HCT116 (cell line): ENCODE measurements at regions not wholly inside any gene's neighbourhood (a gene's known extent, or its start where the extent isn't known, plus 50 kb on each side); places are given as distances from the start of the nearest gene placed in this dataset.

Experiments
- ATAC-seq: fragments of 200-7000 bp; cut with Tn5 transposase; 2 replicates; pipeline ENCODE4 v1.9.1; 2020; ENCODE audit warnings: mild to moderate bottlenecking, moderate library complexity
- BruUV-seq: library from RNA; stranded (reverse); fragments of 400-500 nt; replicated peaks from 2 replicates; lab custom pipeline; 2021; lab: Mats Ljungman, UMichigan
- CTCF ChIA-PET: fragments of 300-600 bp; sonication (Branson Sonifier 250); formaldehyde crosslinking; loops from one replicate; lab custom pipeline; 2021; ENCODE audit warnings: antibody characterized with exemption; lab: Charles Lee
- POLR2A ChIA-PET: fragments of 300-600, 350-600 bp; sonication (Branson Sonifier 250); formaldehyde crosslinking; loops from one replicate; lab custom pipeline; 2021; ENCODE audit warnings: antibody characterized with exemption; lab: Charles Lee
- RAD21 ChIA-PET, 2 experiments: fragments of 300-600 bp; sonication (Branson Sonifier 250); formaldehyde crosslinking; loops; one replicate each; lab custom pipeline; 2023; ENCODE audit warnings: low total read pairs in 2 of 2; ENCODE audit not compliant: uncharacterized antibody in 2 of 2, unreplicated experiment in 2 of 2, low non-redundant PET in 1 of 2; lab: Charles Lee
- DNase-seq: peaks from one replicate; pipeline ENCODE4 v3.0.0-alpha.2; 2010; ENCODE audit warnings: low read depth, low spot score
- H2AFZ ChIP-seq: fragments of 200-600 bp; shearing (Covaris generic), sonication (generic); 2 replicates; pipeline ENCODE4 v1.6.1; 2017; ENCODE audit warnings: low read depth, mixed run types, mixed read lengths, antibody characterized with exemption, low read length; ENCODE audit not compliant: poor library complexity, severe bottlenecking
- H3K27ac ChIP-seq: 2 replicates; pipeline ENCODE4 v1.5.1; 2012; ENCODE audit warnings: low read depth, low read length
- H3K27me3 ChIP-seq: fragments of 200-600 bp; sonication (generic); 2 replicates; pipeline ENCODE4 v1.6.1; 2016; ENCODE audit warnings: mixed run types, low read length, mixed read lengths; ENCODE audit not compliant: insufficient read depth
- H3K36me3 ChIP-seq, 2 experiments: fragments of 200-500 bp in 1 of 2; fragments of 200-600 bp in 1 of 2; sonication (Bioruptor generic) in 1 of 2; sonication (generic) in 1 of 2; 2 replicates each; pipeline versions ENCODE4 v1.5.1 to v1.6.1; 2014 to 2016; ENCODE audit warnings: low read length in 2 of 2, inconsistent platforms in 1 of 2, mixed read lengths in 1 of 2, mixed run types in 1 of 2; ENCODE audit not compliant: insufficient read depth in 2 of 2, control insufficient read depth in 1 of 2
- H3K4me1 ChIP-seq, 2 experiments: fragments of 200-600 bp in 1 of 2; sonication (generic) in 1 of 2; 2 replicates each; pipeline versions ENCODE4 v1.5.1 to v1.6.1; 2012 to 2017; ENCODE audit warnings: low read length in 2 of 2, inconsistent platforms in 1 of 2, mild to moderate bottlenecking in 1 of 2, mixed read lengths in 1 of 2, mixed run types in 1 of 2, moderate library complexity in 1 of 2; ENCODE audit not compliant: insufficient read depth in 2 of 2, control insufficient read depth in 1 of 2
- H3K4me2 ChIP-seq: fragments of 200-600 bp; sonication (generic); 2 replicates; pipeline ENCODE4 v1.6.1; 2017; ENCODE audit warnings: mixed run types, low read length, mixed read lengths
- H3K4me3 ChIP-seq, 2 experiments: fragments of 200-600 bp in 1 of 2; sonication (generic) in 1 of 2; replicated peaks in 1 of 2; 2 replicates each; pipeline ENCODE4 v1.5.1; 2011 to 2016; ENCODE audit warnings: low read length in 2 of 2, control low read depth in 1 of 2, low read depth in 1 of 2, mild to moderate bottlenecking in 1 of 2, mixed read lengths in 1 of 2, mixed run types in 1 of 2
- H3K79me2 ChIP-seq: fragments of 200-600 bp; sonication (generic); 2 replicates; pipeline ENCODE4 v1.6.1; 2017; ENCODE audit warnings: mild to moderate bottlenecking, mixed run types, low read length, moderate library complexity, mixed read lengths; ENCODE audit not compliant: insufficient read depth
- H3K9ac ChIP-seq: fragments of 200-600 bp; sonication (generic); 2 replicates; pipeline ENCODE4 v1.6.1; 2016; ENCODE audit warnings: low read length, mixed read lengths
- H3K9me2 ChIP-seq: fragments of 200-600 bp; sonication (generic), shearing (Covaris generic); 2 replicates; pipeline ENCODE4 v1.6.1; 2017; ENCODE audit warnings: mixed run types, mild to moderate bottlenecking, moderate library complexity; ENCODE audit not compliant: insufficient read depth
- H3K9me3 ChIP-seq, 2 experiments: fragments of 200-500 bp in 1 of 2; fragments of 200-600 bp in 1 of 2; sonication (Bioruptor generic) in 1 of 2; sonication (generic) in 1 of 2; 2 replicates each; pipeline ENCODE4 v1.6.1; 2014 to 2017; ENCODE audit warnings: low read length in 2 of 2, mixed read lengths in 2 of 2, inconsistent platforms in 1 of 2, low read depth in 1 of 2, mild to moderate bottlenecking in 1 of 2, mixed run types in 1 of 2, moderate library complexity in 1 of 2; ENCODE audit not compliant: control insufficient read depth in 1 of 2, insufficient read depth in 1 of 2
- H4K20me1 ChIP-seq: fragments of 200-600 bp; sonication (generic), shearing (Covaris generic); 2 replicates; pipeline ENCODE4 v1.6.1; 2017; ENCODE audit warnings: mixed run types, mild to moderate bottlenecking, moderate library complexity; ENCODE audit not compliant: insufficient read depth
- CEBPB ChIP-seq: IDR thresholded peaks from 2 replicates; pipeline ENCODE4 v1.6.1; 2012; ENCODE audit warnings: low read depth
- CTCF ChIP-seq, 3 experiments: fragments of 200-600 bp in 1 of 3; sonication (generic) in 1 of 3; IDR thresholded peaks in 2 of 3; conservative IDR thresholded peaks in 1 of 3; 2 replicates each; pipeline ENCODE4 v1.5.1; 2012 to 2017; ENCODE audit warnings: low read depth in 2 of 3, low read length in 2 of 3, antibody characterized with exemption in 1 of 3, borderline replicate concordance in 1 of 3, control low read depth in 1 of 3, mild to moderate bottlenecking in 1 of 3, mixed read lengths in 1 of 3, mixed run types in 1 of 3, moderate library complexity in 1 of 3; ENCODE audit not compliant: insufficient read depth in 1 of 3
- EGR1 ChIP-seq: IDR thresholded peaks from 2 replicates; pipeline ENCODE4 v1.6.1; 2012; ENCODE audit warnings: low read depth
- EZH2phosphoT487 ChIP-seq: fragments of 200-600 bp; IDR thresholded peaks from 2 replicates; pipeline ENCODE4 v1.6.1; 2018; ENCODE audit warnings: antibody characterized with exemption, borderline replicate concordance
- POLR2A ChIP-seq: IDR thresholded peaks from 2 replicates; pipeline ENCODE4 v1.7.0; 2011; ENCODE audit warnings: borderline replicate concordance; ENCODE audit not compliant: insufficient read depth, insufficient read length; ENCODE audit errors: extremely low read depth
- RAD21 ChIP-seq: IDR thresholded peaks from 2 replicates; pipeline ENCODE4 v1.6.1; 2012; ENCODE audit warnings: low read depth, mild to moderate bottlenecking
- SP1 ChIP-seq: IDR thresholded peaks from 2 replicates; pipeline ENCODE4 v1.6.1; 2012; ENCODE audit warnings: low read depth
- SRF ChIP-seq: IDR thresholded peaks from 2 replicates; pipeline ENCODE4 v1.6.1; 2012; ENCODE audit warnings: low read depth
- ZBTB33 ChIP-seq: IDR thresholded peaks from 2 replicates; pipeline ENCODE4 v1.6.1; 2011; ENCODE audit warnings: mild to moderate bottlenecking, low read length, moderate library complexity; ENCODE audit not compliant: insufficient replicate concordance; ENCODE audit errors: extremely low read depth
- ZFX ChIP-seq: fragments of 450-650 bp; IDR thresholded peaks from 2 replicates; pipeline ENCODE4 v1.6.1; 2017
- intact Hi-C: fragments of 100-400 bp; cut with micrococcal nuclease; formaldehyde crosslinking; loops from 2 replicates; pipeline ENCODE4 v1.10.0; 2022

- ATAC-seq (no peak), DNase-seq (no peak)
- ChIA-PET RAD21 (no interaction called here), POLR2A (no interaction called here), CTCF (no interaction called here)
- Histone ChIP-seq H3K4me3 (no peak overlapping the region), H3K79me2 (no peaks in the 10 kb centered on the region), H3K4me2 (no peak overlapping the region), H3K9ac (no peak overlapping the region), H3K36me3 (no peaks in the 10 kb centered on the region), H3K9me3 (peaks cover 4 to 11% of the 10 kb centered on the region in 2 experiments; a peak in 2 of 4 replicates), H3K4me1 (no peaks in the 10 kb centered on the region), H3K9me2 (no peaks in the 10 kb centered on the region), H4K20me1 (no peaks in the 10 kb centered on the region), H3K27ac (no peak overlapping the region), H3K27me3 (no peaks in the 10 kb centered on the region), H2AFZ (no peak overlapping the region)
- TF ChIP-seq ZBTB33: no peak
- no peak for TF ChIP-seq SP1
- no peak for TF ChIP-seq CEBPB
- no peak for TF ChIP-seq ZFX
- no peak for TF ChIP-seq POLR2A
- no peak for TF ChIP-seq SRF
- no peak for TF ChIP-seq CTCF (IDR thresholded peaks at IDR 0.05 in 2 of 3, conservative IDR thresholded peaks at IDR 0.05 in 1 of 3; ENCODE audit: borderline replicate concordance in 1 of 3, insufficient read depth in 1 of 3, low read depth in 2 of 3, low read length in 2 of 3)
- no peak for TF ChIP-seq RAD21
- no peak for TF ChIP-seq EGR1
- TF ChIP-seq EZH2phosphoT487: no peak
- no TSS peak for BruUV-seq
- intact Hi-C loops: no loop called here
These were observed 585.4 kb downstream of the SNAPC1 start for GRCh38 chr14:62347562-62348011.
